NCI-H2196 (cell line): ENCODE measurements at regions not wholly inside any gene's neighbourhood (a gene's known extent, or its start where the extent isn't known, plus 50 kb on each side); places are given as distances from the start of the nearest gene placed in this dataset.
"Not testable (repeated sequence)": the region's sequence is repeated elsewhere in the genome, so short reads cannot be mapped to it uniquely, and the experiment has no call there.

Experiments used
- DNase-seq: peaks from one replicate; lab custom pipeline; 2025; ENCODE audit not compliant: unreplicated experiment; lab: John Stamatoyannopoulos, UW

DNA sequence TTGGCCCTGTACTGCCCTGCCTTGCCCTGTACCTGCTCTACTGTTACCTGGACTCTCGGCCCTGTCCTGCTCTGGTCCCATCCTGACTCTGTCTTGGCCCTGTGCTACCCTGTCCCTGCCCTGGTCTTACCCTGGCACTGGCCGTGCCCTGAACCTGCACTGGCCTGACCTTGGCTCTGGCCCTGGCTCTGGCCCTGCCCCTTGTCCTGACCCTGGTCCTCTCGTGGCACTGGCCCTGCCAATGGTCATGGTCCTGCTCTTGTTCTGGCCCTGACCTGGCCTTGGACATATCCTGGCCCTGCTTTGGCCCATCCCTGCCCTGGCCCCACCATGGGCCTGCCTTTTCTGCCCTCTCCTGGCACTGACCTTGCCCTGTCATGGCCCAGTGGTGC lies 251.3 kb downstream of the TP53TG3F start:
- not testable (repeated sequence) for DNase-seq

DNA sequence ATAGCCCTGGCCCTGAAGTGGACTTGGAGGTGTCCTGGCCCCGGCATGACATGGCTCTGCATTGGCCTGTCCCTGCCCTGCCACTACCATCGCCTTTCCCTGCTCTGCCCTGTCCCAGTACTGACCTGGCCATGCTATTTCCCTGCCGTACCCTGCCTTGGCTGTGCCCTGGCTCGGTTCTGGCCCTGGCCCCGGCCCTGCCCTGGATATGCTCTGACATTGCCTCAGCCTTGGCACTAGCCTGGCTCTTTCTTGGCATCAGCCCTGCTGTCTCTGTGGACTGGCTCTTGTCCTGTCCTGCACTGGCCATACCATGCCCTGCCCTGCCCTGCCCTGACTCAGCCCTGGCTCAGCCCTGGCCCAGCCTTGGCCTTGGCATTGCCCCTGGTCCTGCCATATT lies 252.2 kb downstream of the TP53TG3F start:
- DNase-seq: not testable (repeated sequence)

DNA sequence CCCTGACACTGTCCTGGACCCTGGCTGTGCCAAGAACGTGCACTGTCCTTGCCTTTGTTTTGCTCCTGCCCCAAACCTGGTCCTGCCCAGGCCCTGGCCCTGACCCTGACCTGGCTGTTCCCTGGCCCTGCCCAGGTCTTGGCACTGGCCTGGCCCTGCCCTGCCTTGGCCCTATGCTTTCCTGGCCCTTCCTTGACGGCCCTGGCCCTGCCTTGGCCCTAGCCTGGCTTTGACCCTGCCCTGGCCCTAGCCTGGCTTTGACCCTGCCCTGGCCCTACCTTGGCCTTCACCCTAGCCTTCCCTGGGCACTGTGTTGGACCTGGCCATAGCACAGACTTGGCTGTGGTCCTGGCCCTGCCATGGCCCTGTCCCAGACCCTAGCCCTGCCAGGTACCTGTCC lies 252.9 kb downstream of the TP53TG3F start:
- DNase-seq: not testable (repeated sequence)

DNA sequence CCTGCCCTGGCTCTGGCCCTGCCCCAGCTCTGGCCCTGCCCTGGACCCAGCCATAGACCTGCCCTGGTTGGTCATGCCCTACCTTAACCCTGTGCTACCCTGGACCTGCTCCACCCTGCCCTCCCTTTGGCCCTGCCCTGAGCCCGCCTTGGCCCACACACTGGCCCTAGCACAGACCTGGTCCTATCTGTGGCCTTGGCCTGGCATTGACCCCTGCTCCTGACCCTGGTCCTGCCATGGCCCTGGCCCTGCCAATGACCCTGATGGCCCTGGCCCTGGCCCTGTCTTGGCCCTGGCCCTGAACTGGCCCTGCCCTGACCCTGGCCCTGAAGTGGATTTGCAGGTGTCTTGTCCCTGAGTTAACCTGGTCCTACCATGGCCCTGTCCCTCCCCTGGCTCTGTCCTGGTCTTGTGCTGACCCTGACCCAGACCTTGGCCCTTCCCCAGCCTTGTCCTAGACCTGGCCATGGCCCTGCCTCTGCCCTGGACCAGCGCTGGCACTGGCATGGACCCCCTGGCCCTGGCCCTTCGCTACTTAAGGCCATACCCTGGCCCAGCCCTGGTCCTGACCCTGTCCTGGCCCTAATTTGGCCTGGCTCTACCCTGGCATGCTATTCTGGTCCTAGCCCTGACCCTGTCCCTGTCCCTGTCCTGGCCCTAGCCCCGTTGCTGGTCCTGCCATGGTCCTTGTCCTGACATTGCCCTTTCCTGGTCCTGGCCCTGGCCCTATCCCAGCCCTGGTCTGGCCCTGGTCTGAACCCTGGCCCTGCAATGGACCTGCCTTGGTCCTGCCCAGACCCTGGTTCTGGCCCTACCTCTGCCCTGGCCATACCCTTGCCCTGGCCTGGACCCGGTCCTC lies 253.7 kb downstream of the TP53TG3F start:
- DNase-seq: not testable (repeated sequence)

DNA sequence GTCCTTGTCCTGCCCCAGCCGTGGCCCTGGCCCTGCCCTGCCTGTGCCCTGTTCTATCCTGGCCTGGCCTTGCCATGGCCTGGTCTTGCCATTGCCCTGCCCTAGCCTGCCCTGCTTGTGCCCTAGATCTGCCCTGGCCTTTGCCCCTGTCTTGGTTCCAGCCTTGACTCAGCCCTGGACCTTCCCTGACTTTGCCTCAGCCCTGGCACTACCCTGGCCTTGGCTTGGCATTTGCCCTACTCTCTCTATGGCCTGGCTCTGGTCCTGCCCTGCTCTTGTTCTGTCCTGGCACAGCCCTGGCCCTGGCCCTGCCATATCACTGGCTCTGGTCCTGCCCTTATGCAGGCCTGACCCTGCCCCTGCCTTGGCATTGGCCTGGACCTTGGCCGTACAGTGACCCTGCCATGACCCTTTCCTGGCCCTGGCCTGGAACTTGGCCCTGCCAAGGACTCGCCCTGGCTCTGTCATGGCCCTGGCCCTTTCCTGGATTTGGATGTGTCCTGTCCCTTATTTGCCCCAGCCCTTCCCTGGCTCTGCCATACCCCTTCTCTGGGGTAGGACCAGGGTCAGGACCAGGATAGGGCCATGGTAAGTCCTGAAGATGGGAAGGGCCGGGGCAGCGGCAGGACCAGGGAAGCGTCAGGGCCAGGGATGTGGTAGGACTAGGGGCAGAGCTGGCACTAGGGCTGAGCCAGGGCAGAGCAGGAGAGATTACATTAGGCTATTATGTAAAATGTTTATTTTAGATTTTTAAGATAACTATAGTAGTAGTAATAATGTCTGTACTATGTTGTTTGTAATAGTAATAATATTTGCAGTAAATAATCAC lies 254.5 kb downstream of the TP53TG3F start:
- DNase-seq: not testable (repeated sequence)

DNA sequence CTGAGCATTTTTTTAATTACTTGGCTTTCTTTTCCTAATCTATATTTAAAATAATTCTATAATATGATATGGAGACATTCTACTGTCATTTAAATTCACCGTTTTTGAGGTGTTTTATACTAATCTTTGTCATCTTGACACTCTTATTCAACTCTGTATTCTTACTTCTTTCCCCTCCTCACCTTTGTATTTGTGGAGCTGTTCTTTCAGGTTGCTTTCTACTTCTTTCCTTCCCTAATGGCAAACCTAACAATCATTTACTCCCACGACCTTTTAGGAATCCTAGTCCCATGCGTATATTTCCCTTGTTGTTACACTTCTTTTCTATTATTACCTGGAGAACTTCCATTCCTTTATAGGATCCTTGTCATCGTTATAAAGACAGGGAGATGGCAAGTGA lies 271.8 kb downstream of the TP53TG3F start:
- DNase-seq: not testable (repeated sequence)

DNA sequence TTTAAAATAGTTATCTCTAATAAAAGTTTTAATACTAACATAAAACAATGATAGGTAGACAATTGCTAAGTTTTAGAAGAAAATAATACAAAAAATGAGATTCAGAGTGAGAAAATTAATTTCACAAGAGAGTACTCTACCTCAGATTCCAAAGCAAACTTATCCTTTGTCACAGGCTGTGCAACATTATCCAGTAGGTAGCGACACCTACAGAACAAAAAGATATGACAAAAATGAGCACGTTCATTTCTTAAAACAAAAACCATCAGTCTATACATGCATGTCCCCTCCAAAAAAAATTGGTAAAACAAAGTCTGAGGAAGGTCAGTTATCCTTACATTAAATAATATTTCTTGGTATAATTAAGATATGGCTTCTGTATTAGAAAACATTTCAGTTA lies 275.2 kb downstream of the TP53TG3F start:
- not testable (repeated sequence) for DNase-seq

DNA sequence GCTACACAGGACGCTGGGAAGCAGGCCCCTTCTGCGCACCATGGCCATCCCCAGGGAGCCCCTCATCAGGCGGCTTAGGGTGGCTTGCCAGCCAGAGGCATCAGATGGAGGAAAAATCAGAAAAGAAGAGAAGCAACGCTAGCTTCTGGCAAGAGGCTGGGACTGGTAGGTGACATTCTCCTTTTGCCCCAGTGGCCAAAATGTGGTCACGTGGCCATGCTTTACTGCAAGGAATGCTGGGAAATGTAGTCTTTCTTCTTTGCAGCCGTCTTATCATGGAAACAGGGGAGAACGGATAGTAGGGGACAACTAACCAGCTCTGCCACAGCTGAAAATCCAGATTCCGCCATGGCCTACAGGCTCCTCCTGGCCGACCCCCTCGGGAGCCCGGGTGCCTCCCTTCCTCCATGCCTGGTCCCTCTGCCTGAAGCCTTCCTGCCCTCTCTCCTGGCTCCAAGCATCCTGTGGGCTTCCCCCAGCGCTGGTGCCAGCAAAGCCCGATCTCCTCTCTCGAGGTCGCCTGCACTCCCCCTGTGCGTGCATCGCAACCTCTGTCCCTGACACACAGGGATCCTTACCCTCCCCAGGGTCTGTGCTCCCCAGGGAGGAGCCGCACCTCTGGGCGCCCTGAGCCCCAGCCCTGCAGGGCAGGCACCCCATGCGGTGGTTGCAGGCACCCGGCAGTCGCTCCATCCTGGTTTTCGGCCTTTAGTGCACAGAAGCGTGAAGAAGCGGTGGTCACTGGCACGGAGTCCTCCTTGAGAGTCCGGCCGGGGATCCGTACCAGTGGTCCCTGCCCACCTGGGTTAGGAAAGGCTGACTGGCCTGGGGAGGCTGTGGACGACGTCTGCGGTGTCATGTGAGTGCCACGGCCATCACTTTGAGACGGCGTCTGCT lies 307.7 kb downstream of the TP53TG3F start:
- not testable (repeated sequence) for DNase-seq

DNA sequence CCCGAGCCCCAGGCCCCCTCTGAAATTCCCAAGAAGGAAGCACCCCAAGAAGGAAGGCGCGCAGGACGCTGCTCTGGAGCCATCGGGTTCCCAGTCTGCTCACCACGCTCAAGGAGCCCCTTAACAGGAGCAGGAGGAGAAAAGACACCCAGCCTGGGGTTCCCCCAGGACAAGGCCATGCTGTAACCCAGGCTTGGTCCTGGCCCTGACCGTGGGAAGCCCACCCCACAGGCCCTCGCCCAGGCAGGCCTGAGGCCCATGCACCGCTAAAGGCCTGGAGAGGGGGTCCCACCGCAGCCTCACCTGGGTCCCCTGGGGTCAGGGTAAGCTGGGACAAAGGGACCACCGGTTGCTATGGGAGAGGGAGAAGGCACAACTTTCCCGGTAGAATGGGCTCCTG lies 309.3 kb downstream of the TP53TG3F start:
- DNase-seq: not testable (repeated sequence)

DNA sequence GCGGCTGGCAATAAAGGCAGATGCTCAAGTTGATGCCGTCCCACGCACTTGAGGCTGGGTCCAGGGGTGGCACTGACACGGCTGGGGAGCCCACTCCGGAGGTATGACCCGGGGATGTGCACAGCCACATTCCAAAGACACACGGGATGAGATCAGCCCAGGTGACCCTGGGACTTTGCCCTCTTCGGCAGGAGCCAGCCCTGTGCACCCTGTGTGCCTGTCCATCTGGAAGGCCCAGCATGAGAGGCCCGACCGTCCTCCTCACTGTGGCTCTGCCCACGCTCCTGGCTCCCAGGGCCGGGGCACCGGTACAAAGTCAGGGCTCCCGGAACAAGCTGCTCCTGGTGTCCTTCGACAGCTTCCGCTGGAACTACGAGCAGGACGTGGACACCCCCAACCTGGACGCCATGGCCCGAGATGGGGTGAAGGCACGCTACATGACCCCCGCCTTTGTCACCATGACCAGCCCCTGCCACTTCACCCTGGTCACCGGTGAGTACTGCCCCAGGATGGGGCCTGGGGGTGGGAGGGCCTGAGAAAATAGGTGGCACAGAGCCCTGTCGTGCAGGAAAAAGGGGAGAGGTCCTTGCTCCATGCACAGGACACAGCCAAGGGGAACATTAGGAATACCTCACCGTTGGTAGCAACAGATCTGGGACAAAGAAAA lies 309.9 kb downstream of the TP53TG3F start:
- DNase-seq: not testable (repeated sequence)

DNA sequence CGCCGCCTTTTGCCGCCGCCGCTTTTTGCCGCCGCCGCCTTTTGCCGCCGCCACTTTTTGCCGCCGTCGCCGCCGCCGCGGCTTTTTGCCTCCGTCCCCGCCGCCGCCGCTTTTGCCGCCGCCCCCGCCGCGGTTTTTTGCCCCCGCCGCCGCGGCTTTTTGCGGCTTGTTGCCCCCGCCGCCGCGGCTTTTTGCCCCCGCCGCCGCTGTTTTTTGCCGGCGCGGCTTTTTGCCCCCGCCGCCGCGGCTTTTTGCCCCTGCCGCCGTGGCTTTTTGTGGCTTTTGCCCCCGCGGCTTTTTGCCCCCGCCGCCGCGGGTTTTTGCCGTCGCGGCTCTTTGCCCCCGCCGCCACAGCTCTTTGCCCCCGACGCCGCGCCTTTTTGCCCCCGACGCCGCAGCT lies 311.1 kb downstream of the TP53TG3F start:
- DNase-seq: not testable (repeated sequence)

DNA sequence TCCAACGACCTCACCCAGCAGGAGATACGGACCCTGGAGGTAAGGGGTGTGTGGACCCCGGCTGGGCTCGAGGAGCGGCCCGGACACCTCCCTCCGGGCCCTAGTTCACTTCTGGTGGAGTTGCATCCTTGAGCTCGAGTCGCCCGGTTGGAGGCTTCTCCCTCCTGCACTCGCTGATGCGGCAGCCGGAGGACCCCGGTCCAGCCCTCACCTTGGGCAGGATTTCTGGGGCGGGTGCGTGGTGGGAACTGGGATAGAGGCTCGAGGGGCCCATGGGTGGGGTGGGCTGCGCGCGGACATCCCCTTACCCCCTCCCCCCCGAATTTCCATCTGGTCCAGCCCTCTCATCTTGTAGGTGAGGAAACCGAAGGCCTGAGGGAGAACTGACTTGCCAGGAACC lies 311.8 kb downstream of the TP53TG3F start:
- not testable (repeated sequence) for DNase-seq

DNA sequence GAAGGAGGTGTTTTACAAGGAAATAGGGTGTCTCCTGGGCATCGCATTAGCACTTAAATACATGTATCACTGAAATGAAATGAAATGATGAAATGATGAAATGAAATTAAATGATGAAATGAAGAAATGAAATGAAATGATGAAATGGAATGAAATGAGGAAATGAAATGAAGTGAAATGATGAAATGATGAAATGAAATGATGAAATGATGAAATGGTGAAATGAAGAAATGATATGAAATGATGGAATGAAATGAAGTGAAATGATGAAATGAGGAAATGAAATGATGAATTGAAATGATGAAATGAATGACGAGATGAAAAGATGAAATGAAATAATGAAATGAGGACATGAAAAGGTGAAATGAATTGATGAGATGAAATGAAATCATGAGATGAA lies 314.6 kb downstream of the TP53TG3F start:
- DNase-seq: not testable (repeated sequence)

DNA sequence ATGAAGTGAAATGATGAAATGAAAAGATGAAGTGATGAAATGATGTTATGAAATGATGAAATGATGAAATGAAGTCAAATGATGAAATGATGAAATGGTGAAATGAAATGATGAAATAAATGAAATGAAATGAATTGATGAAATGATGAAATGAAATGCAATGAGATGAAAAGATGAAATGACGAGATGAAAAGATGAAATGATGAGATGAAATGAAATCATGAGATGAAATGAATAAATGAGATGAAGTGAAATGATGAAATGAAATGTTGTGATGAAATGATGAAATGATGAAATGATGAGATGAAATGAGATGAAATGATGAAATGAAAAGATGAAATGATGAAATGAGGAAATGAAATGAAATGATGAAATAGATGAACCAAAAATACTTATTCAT lies 315.3 kb downstream of the TP53TG3F start:
- DNase-seq: not testable (repeated sequence)

DNA sequence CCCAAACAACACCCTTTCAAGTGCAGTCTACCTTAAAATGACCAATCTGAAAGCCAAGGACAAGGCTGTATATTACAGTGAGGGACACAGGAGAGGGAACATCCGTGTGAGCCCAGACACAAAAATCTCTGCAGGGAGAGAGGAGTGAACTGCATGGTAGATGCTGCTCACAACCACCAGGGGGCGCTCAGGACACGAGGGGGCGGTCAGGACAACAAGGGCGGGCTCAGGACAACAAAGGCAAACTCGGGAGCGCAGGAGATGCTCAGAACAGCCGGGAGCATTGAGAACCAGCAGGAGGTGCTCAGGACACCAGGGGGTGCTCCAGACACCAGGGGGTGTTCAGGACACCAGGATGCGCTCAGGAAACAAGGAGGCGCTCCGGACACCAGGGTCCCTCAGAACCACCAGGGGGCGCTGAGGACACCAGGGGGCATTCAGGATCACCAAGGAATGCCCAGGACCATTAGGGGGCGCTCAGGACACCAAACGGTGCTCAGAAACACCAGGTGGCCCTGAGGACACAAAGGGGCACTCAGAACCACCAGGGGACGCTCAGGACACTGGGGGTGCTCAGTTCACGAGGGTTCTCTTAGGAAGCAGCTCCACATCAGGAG lies 357.0 kb downstream of the TP53TG3F start:
- not testable (repeated sequence) for DNase-seq

DNA sequence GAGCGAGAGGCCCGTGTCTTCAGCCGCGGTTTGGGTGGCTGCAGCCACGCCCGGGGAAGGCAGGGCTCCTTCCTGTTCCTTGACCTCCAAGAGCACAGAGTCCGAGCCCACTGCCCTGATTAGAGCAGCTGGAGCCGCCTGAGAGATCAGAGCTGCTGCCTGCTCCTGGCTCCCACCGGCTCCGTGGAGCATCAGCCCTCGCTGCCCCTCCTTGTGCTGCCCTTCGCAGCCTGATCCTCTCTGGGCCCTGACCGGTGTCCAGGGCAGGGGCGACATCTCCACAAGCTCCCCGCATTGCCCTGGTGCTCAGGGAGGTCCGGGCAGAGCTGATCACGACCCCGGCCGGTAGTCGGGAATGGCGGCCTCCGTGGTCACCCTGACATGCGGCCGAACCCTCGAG lies 365.3 kb downstream of the TP53TG3F start:
- DNase-seq: not testable (repeated sequence)

DNA sequence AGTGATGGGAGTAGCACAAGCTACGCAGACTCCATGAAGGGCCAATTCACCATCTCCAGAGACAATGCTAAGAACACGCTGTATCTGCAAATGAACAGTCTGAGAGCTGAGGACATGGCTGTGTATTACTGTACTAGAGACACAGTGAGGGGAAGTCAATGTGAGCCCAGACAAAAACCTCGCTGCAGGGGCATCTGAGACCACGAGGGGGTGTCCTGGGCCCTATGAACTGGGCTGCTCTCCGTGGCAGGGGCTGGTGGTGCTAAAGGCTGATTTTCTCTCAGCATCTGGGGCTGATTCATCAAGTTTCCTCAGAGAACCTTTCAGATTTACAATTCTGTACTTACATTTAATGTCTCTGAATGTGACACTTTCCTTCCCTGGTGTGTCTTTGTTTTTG lies 368.1 kb downstream of the TP53TG3F start:
- DNase-seq: not testable (repeated sequence)

DNA sequence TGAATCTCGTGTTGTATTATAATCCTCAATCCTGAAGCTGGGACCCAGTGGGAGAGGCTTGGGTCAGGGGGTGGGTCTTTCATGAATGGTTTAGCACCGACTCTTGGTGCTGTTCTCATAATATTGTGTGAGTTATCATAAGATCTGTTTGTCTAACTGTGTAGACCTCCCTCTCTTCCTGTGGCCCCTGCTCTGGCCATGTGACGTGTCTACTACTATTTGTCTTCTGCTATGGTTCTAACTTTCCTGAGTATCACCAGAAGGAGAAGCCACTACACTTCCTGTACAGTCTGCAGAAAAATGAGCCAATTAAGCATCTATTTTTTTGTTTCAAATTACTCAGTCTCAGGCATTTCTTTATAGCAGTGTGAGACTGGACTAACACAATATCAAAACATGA lies 379.7 kb downstream of the TP53TG3F start:
- DNase-seq: not testable (repeated sequence)

DNA sequence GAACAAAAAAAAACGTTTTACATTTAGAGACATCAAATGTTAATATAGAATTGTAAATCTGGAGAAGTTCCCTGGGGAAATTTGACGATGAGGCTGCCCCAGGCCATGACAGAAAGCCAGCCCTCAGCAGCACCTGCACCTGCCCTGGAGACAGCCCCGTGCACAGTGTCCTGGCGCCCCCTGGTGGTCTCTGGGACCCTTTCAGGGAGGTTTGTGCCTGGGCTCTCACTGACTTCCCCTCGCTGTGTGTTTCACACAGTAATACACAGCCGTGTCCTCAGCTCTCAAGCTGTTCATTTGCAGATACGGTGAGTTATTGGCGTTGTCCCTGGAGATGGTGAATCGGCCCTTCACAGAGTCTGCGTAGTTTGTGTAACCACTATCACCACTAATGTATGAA lies 385.1 kb downstream of the TP53TG3F start:
- peak; percentile 7 for DNase-seq
